H9 (cell line): ENCODE measurements at regions not wholly inside any gene's neighbourhood (a gene's known extent, or its start where the extent isn't known, plus 50 kb on each side); places are given as distances from the start of the nearest gene placed in this dataset.

Experiments used
- DNase-seq: peaks from one replicate; pipeline ENCODE4 v3.0.0-alpha.2; 2017
- H2AFZ ChIP-seq: one replicate; pipeline ENCODE4 v1.6.1; 2013; ENCODE audit warnings: mild to moderate bottlenecking, low read length, control low read depth, moderate library complexity
- H2AK5ac ChIP-seq: 2 replicates; pipeline ENCODE4 v1.6.1; 2013; ENCODE audit warnings: low read length, control low read depth, mixed read lengths; ENCODE audit not compliant: insufficient read length
- H2BK120ac ChIP-seq: one replicate; pipeline ENCODE4 v1.6.1; 2013; ENCODE audit warnings: low read depth, mild to moderate bottlenecking, low read length, control low read depth, inconsistent platforms; ENCODE audit not compliant: poor library complexity, severe bottlenecking
- H2BK12ac ChIP-seq: 2 replicates; pipeline ENCODE4 v1.6.1; 2013; ENCODE audit warnings: low read length, control low read depth, mixed read lengths, low read depth; ENCODE audit not compliant: insufficient read length
- H2BK15ac ChIP-seq: 2 replicates; pipeline ENCODE4 v1.6.1; 2013; ENCODE audit warnings: low read depth, low read length, control low read depth
- H2BK20ac ChIP-seq: one replicate; pipeline ENCODE4 v1.6.1; 2013; ENCODE audit warnings: low read depth, mild to moderate bottlenecking, low read length, control low read depth, inconsistent platforms; ENCODE audit not compliant: poor library complexity, severe bottlenecking
- H2BK5ac ChIP-seq: 2 replicates; pipeline ENCODE4 v1.6.1; 2013; ENCODE audit warnings: low read length, control low read depth, mixed read lengths; ENCODE audit not compliant: insufficient read length
- H3K14ac ChIP-seq: 2 replicates; pipeline ENCODE4 v1.6.1; 2013; ENCODE audit warnings: low read length, control low read depth; ENCODE audit not compliant: insufficient read depth
- H3K18ac ChIP-seq: 2 replicates; pipeline ENCODE4 v1.6.1; 2013; ENCODE audit warnings: low read depth, mild to moderate bottlenecking, mixed read lengths, low read length, control low read depth; ENCODE audit not compliant: insufficient read length
- H3K23ac ChIP-seq: 2 replicates; pipeline ENCODE4 v1.6.1; 2013; ENCODE audit warnings: low read length, control low read depth, mixed read lengths, low read depth; ENCODE audit not compliant: insufficient read length
- H3K23me2 ChIP-seq: 2 replicates; pipeline ENCODE4 v1.6.1; 2013; ENCODE audit warnings: low read depth, mild to moderate bottlenecking, mixed read lengths, low read length, control low read depth; ENCODE audit not compliant: insufficient read length, poor library complexity, severe bottlenecking
- H3K27ac ChIP-seq: 2 replicates; pipeline ENCODE4 v1.5.1; 2013; ENCODE audit warnings: low read length, control low read depth, mixed read lengths, low read depth; ENCODE audit not compliant: insufficient read length
- H3K27me3 ChIP-seq: 2 replicates; pipeline ENCODE4 v1.6.1; 2013; ENCODE audit warnings: low read length, control low read depth, inconsistent platforms; ENCODE audit not compliant: insufficient read depth
- H3K4ac ChIP-seq: 2 replicates; pipeline ENCODE4 v1.6.1; 2013; ENCODE audit warnings: low read depth, mild to moderate bottlenecking, control low read depth, inconsistent platforms, low read length, moderate library complexity
- H3K4me1 ChIP-seq: 2 replicates; pipeline ENCODE4 v1.6.1; 2013; ENCODE audit warnings: low read length, control low read depth, inconsistent platforms; ENCODE audit not compliant: insufficient read depth
- H3K4me2 ChIP-seq: 2 replicates; pipeline ENCODE4 v1.6.1; 2013; ENCODE audit warnings: low read length, control low read depth, mixed read lengths; ENCODE audit not compliant: insufficient read length, insufficient read depth
- H3K56ac ChIP-seq: 2 replicates; pipeline ENCODE4 v1.6.1; 2013; ENCODE audit warnings: low read depth, mild to moderate bottlenecking, mixed read lengths, low read length, control low read depth; ENCODE audit not compliant: insufficient read length
- H3K79me1 ChIP-seq: 2 replicates; pipeline ENCODE4 v1.6.1; 2013; ENCODE audit warnings: low read depth, mild to moderate bottlenecking, moderate library complexity, low read length, control low read depth, inconsistent platforms; ENCODE audit not compliant: insufficient read depth, poor library complexity, severe bottlenecking
- H3K79me2 ChIP-seq: 2 replicates; pipeline ENCODE4 v1.6.1; 2013; ENCODE audit warnings: low read length, control low read depth, inconsistent platforms; ENCODE audit not compliant: insufficient read depth
- H3K9ac ChIP-seq: 2 replicates; pipeline ENCODE4 v1.6.1; 2013; ENCODE audit warnings: low read length, control low read depth, mixed read lengths; ENCODE audit not compliant: insufficient read length; ENCODE audit errors: extremely low read depth
- H3K9me3 ChIP-seq: one replicate; pipeline ENCODE4 v1.6.1; 2013; ENCODE audit warnings: low read depth, low read length, inconsistent platforms; ENCODE audit not compliant: control insufficient read depth
- H3T11ph ChIP-seq: one replicate; pipeline ENCODE4 v1.6.1; 2013; ENCODE audit warnings: mild to moderate bottlenecking, low read length, control low read depth, inconsistent platforms
- H4K20me1 ChIP-seq: one replicate; pipeline ENCODE4 v1.6.1; 2013; ENCODE audit not compliant: control insufficient read depth, insufficient read length, insufficient read depth
- H4K5ac ChIP-seq: 2 replicates; pipeline ENCODE4 v1.6.1; 2013; ENCODE audit warnings: low read depth, mild to moderate bottlenecking, mixed read lengths, low read length, control low read depth; ENCODE audit not compliant: insufficient read length
- H4K8ac ChIP-seq: replicated peaks from 2 replicates; pipeline ENCODE4 v1.6.1; 2013; ENCODE audit warnings: low read length, control low read depth, mixed read lengths, low read depth; ENCODE audit not compliant: insufficient read length
- H4K91ac ChIP-seq: 2 replicates; pipeline ENCODE4 v1.6.1; 2013; ENCODE audit warnings: low read depth, mild to moderate bottlenecking, moderate library complexity, mixed read lengths, low read length, control low read depth; ENCODE audit not compliant: insufficient read length
- H3K27ac Mint-ChIP-seq, 3 experiments: 2 replicates in 2 of 3; 3 replicates in 1 of 3; pipeline ENCODE4 v1.8.0; 2020 to 2021; ENCODE audit warnings: mixed read lengths in 3 of 3, mild to moderate bottlenecking in 1 of 3, moderate library complexity in 1 of 3
- H3K27me3 Mint-ChIP-seq: 2 replicates; pipeline ENCODE4 v1.8.0; 2021; ENCODE audit warnings: low read depth, mild to moderate bottlenecking, moderate library complexity, mixed read lengths
- H3K36me3 Mint-ChIP-seq, 3 experiments: 2 replicates in 2 of 3; 3 replicates in 1 of 3; pipeline ENCODE4 v1.8.0; 2020 to 2021; ENCODE audit warnings: low read depth in 3 of 3, mixed read lengths in 3 of 3; ENCODE audit not compliant: insufficient read depth in 1 of 3
- H3K4me1 Mint-ChIP-seq, 2 experiments: 2 replicates each; pipeline ENCODE4 v1.8.0; 2020; ENCODE audit warnings: mixed read lengths in 2 of 2
- H3K4me3 Mint-ChIP-seq, 2 experiments: 2 replicates in 1 of 2; 3 replicates in 1 of 2; pipeline ENCODE4 v1.8.0; 2020 to 2021; ENCODE audit warnings: mild to moderate bottlenecking in 2 of 2, mixed read lengths in 2 of 2, moderate library complexity in 1 of 2
- H3K9me3 Mint-ChIP-seq, 2 experiments: 2 replicates in 1 of 2; 3 replicates in 1 of 2; pipeline ENCODE4 v1.8.0; 2020; ENCODE audit warnings: mild to moderate bottlenecking in 2 of 2, mixed read lengths in 2 of 2, moderate library complexity in 1 of 2
- CTCF ChIP-seq: fragments of 200-600 bp; sonication (generic); conservative IDR thresholded peaks from 3 replicates; pipeline ENCODE4 v1.8.0; 2021; ENCODE audit warnings: antibody characterized with exemption, mild to moderate bottlenecking
- WGBS: extraction: QIAGEN DNeasy Blood & Tissue Kit; methylation state at CpG from one replicate; pipeline ENCODE4 v1.1.7; 2013; ENCODE audit warnings: missing lambda C conversion rate, low lambda C conversion rate, mixed read lengths; ENCODE audit not compliant: insufficient read length; ENCODE audit errors: extremely low coverage; 5-methylcytosine and 5-hydroxymethylcytosine counted together

GRCh38 chr1:229769006-229769405, 143.0 kb downstream of the URB2 start:
- DNase-seq: no peak
- Mint-ChIP-seq H3K36me3 (no peaks in the 10 kb centered on the region), H3K4me1 (no peaks in the 10 kb centered on the region), H3K27me3 (peaks cover 2% of the 10 kb centered on the region; the same call in 1 of the 2 replicates), H3K9me3 (no peaks in the 10 kb centered on the region), H3K4me3 (no peak overlapping the region), H3K27ac (no peak overlapping the region; a peak in 1 of 7 replicates)
- Histone ChIP-seq H2BK15ac (no peak overlapping the region), H3K23ac (no peak overlapping the region), H4K91ac (no peak overlapping the region), H3K4me1 (no peaks in the 10 kb centered on the region), H3K9ac (no peak overlapping the region), H2BK5ac (no peak overlapping the region), H2AK5ac (no peak overlapping the region), H2BK120ac (no peak overlapping the region), H3K4ac (no peak overlapping the region), H3K27me3 (no peaks in the 10 kb centered on the region), H3K9me3 (no peaks in the 10 kb centered on the region), H3K79me2 (no peaks in the 10 kb centered on the region), H2AFZ (no peak overlapping the region), H4K20me1 (no peaks in the 10 kb centered on the region), H2BK20ac (peak overlapping the region; percentile 86), H2BK12ac (no peak overlapping the region), H3K79me1 (no peaks in the 10 kb centered on the region), H4K8ac (no peak overlapping the region), H3K4me2 (no peak overlapping the region), H3K56ac (no peak overlapping the region), H4K5ac (no peak overlapping the region), H3K18ac (no peak overlapping the region), H3K14ac (no peak overlapping the region), H3K23me2 (no peaks in the 10 kb centered on the region), H3T11ph (no peak overlapping the region), H3K27ac (no peak overlapping the region)
- no CpG with 5 or more reads among the region's 3 CpGs for WGBS
- no peak for TF ChIP-seq CTCF
